GM12878 (cell line): ENCODE measurements at regions not wholly inside any gene's neighbourhood (a gene's known extent, or its start where the extent isn't known, plus 50 kb on each side); places are given as distances from the start of the nearest gene placed in this dataset.

ENCODE experiments used
- POLR2AphosphoS5 ChIP-seq: IDR thresholded peaks from 2 replicates; pipeline ENCODE4 v1.6.1; 2011; ENCODE audit warnings: mild to moderate bottlenecking, low read length, inconsistent platforms
- SIN3A ChIP-seq: IDR thresholded peaks from 2 replicates; pipeline ENCODE4 v1.6.1; 2012; ENCODE audit warnings: low read depth, low read length, improper control_type of control experiment
- SKIL ChIP-seq: fragments of 450-650 bp; IDR thresholded peaks from 2 replicates; pipeline ENCODE4 v1.6.1; 2017; ENCODE audit warnings: mild to moderate bottlenecking, low read depth, inconsistent platforms; ENCODE audit not compliant: poor library complexity, severe bottlenecking
- TF ChIP-seq, protein P1 (sequence below): IDR thresholded peaks from 2 replicates; pipeline ENCODE4 v1.6.1; 2011; ENCODE audit warnings: low read depth, mild to moderate bottlenecking, low read length, moderate library complexity, borderline replicate concordance; ENCODE audit errors: extremely low read depth
- TF ChIP-seq, protein P2 (sequence below): fragments of 450-650 bp; IDR thresholded peaks from 2 replicates; pipeline ENCODE4 v1.6.1; 2017; ENCODE audit warnings: mild to moderate bottlenecking, moderate library complexity

- TF ChIP-seq SIN3A = no peak
- TF ChIP-seq, protein P1, sequence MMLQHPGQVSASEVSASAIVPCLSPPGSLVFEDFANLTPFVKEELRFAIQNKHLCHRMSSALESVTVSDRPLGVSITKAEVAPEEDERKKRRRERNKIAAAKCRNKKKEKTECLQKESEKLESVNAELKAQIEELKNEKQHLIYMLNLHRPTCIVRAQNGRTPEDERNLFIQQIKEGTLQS = no peak
- TF ChIP-seq, protein P2, sequence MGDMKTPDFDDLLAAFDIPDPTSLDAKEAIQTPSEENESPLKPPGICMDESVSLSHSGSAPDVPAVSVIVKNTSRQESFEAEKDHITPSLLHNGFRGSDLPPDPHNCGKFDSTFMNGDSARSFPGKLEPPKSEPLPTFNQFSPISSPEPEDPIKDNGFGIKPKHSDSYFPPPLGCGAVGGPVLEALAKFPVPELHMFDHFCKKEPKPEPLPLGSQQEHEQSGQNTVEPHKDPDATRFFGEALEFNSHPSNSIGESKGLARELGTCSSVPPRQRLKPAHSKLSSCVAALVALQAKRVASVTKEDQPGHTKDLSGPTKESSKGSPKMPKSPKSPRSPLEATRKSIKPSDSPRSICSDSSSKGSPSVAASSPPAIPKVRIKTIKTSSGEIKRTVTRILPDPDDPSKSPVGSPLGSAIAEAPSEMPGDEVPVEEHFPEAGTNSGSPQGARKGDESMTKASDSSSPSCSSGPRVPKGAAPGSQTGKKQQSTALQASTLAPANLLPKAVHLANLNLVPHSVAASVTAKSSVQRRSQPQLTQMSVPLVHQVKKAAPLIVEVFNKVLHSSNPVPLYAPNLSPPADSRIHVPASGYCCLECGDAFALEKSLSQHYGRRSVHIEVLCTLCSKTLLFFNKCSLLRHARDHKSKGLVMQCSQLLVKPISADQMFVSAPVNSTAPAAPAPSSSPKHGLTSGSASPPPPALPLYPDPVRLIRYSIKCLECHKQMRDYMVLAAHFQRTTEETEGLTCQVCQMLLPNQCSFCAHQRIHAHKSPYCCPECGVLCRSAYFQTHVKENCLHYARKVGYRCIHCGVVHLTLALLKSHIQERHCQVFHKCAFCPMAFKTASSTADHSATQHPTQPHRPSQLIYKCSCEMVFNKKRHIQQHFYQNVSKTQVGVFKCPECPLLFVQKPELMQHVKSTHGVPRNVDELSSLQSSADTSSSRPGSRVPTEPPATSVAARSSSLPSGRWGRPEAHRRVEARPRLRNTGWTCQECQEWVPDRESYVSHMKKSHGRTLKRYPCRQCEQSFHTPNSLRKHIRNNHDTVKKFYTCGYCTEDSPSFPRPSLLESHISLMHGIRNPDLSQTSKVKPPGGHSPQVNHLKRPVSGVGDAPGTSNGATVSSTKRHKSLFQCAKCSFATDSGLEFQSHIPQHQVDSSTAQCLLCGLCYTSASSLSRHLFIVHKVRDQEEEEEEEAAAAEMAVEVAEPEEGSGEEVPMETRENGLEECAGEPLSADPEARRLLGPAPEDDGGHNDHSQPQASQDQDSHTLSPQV = no peak
- no peak for TF ChIP-seq SKIL
- no peak for TF ChIP-seq POLR2AphosphoS5
Observed at GRCh38 chr22:49190816-49191505, 636.7 kb downstream of the BRD1 start (continued).
